Inflammatory macrophage (primary cell): ENCODE measurements at regions not wholly inside any gene's neighbourhood (a gene's known extent, or its start where the extent isn't known, plus 50 kb on each side); places are given as distances from the start of the nearest gene placed in this dataset.

Experiments
- DNase-seq, 2 donors: peaks; one replicate each; pipeline ENCODE4 v3.0.0-alpha.2; 2020 to 2022

GRCh38 chr2:12507295-12507694, 209.4 kb upstream of the TRIB2 start:
- peak; percentile 78 to 90 for DNase-seq

GRCh38 chr2:12510070-12510469, 206.7 kb upstream of the TRIB2 start:
- no peak for DNase-seq

GRCh38 chr2:12513339-12513738, 203.4 kb upstream of the TRIB2 start:
- no peak for DNase-seq

- DNase-seq: no peak
Observed at GRCh38 chr2:12514168-12514567, 202.6 kb upstream of the TRIB2 start.

- no peak for DNase-seq
Observed at GRCh38 chr2:12514631-12515437, 201.9 kb upstream of the TRIB2 start.

- no peak for DNase-seq
Observed at GRCh38 chr2:12515871-12516270, 200.9 kb upstream of the TRIB2 start.

GRCh38 chr2:12533337-12534005, 183.3 kb upstream of the TRIB2 start:
- no peak for DNase-seq

- no peak for DNase-seq
Observed at GRCh38 chr2:12534646-12535263, 182.0 kb upstream of the TRIB2 start.

GRCh38 chr2:12536976-12537375, 179.8 kb upstream of the TRIB2 start:
- DNase-seq: no peak

GRCh38 chr2:12538138-12538694, 178.5 kb upstream of the TRIB2 start:
- no peak for DNase-seq

- DNase-seq: no peak
Observed at GRCh38 chr2:12539336-12539735, 177.4 kb upstream of the TRIB2 start.

- no peak for DNase-seq
Observed at GRCh38 chr2:12539776-12540562, 176.8 kb upstream of the TRIB2 start.

GRCh38 chr2:12543076-12543977, 173.4 kb upstream of the TRIB2 start:
- peak; percentile 36 to 50 for DNase-seq

GRCh38 chr2:12543978-12544558, 172.7 kb upstream of the TRIB2 start:
- no peak for DNase-seq

- no peak for DNase-seq
Observed at GRCh38 chr2:12547566-12548170, 169.1 kb upstream of the TRIB2 start.

GRCh38 chr2:12548906-12549305, 167.8 kb upstream of the TRIB2 start:
- DNase-seq: no peak

GRCh38 chr2:12549641-12550040, 167.1 kb upstream of the TRIB2 start:
- peak; percentile 32 to 53 for DNase-seq

- peak in 1 of 2 donors; percentile 10 for DNase-seq
Observed at GRCh38 chr2:12552092-12552491, 164.6 kb upstream of the TRIB2 start.

- DNase-seq: no peak
Observed at GRCh38 chr2:12554224-12555011, 162.3 kb upstream of the TRIB2 start.
